IMR-90 (cell line): ENCODE measurements at regions not wholly inside any gene's neighbourhood (a gene's known extent, or its start where the extent isn't known, plus 50 kb on each side); places are given as distances from the start of the nearest gene placed in this dataset.

Experiments
- ATAC-seq: fragments of 200-7000 bp; cut with Tn5 transposase; 2 replicates; pipeline ENCODE4 v1.9.1; 2020; ENCODE audit warnings: low read depth, mild to moderate bottlenecking, moderate library complexity
- BruUV-seq: library from RNA; stranded (reverse); fragments of 400-500 nt; replicated peaks from 2 replicates; lab custom pipeline; 2021; lab: Mats Ljungman, UMichigan
- CTCF ChIA-PET: fragments of 300-600 bp; formaldehyde crosslinking; extraction: SDS; loops from one replicate; lab custom pipeline; 2021; ENCODE audit warnings: antibody characterized with exemption; lab: Yijun Ruan, JAX
- POLR2A ChIA-PET: fragments of 300-600 bp; sonication (Branson Sonifier 250); formaldehyde crosslinking; loops from one replicate; lab custom pipeline; 2022; ENCODE audit warnings: antibody characterized with exemption; ENCODE audit not compliant: unreplicated experiment; lab: Charles Lee
- DNase-seq: peaks from one replicate; pipeline ENCODE4 v3.0.0; 2013
- H2AFZ ChIP-seq: replicated peaks from 2 replicates; pipeline ENCODE3; 2013; ENCODE audit warnings: low read length, mild to moderate bottlenecking; ENCODE audit not compliant: poor library complexity
- H2AK5ac ChIP-seq: 2 replicates; pipeline ENCODE4 v1.6.1; 2013; ENCODE audit warnings: low read depth, low read length, inconsistent platforms
- H2AK9ac ChIP-seq: replicated peaks from 2 replicates; pipeline ENCODE3; 2013; ENCODE audit warnings: mild to moderate bottlenecking, low read depth, low read length, moderate library complexity; ENCODE audit not compliant: poor library complexity
- H2BK120ac ChIP-seq: 2 replicates; pipeline ENCODE4 v1.6.1; 2013; ENCODE audit warnings: low read depth, low read length, inconsistent platforms
- H2BK15ac ChIP-seq: 3 replicates; pipeline ENCODE4 v1.6.1; 2013; ENCODE audit warnings: low read depth, low read length, inconsistent platforms
- H2BK20ac ChIP-seq: 2 replicates; pipeline ENCODE4 v1.6.1; 2013; ENCODE audit warnings: low read depth, mild to moderate bottlenecking, inconsistent platforms, low read length, moderate library complexity
- H2BK5ac ChIP-seq: 2 replicates; pipeline ENCODE4 v1.6.1; 2013; ENCODE audit warnings: mild to moderate bottlenecking, low read depth, low read length, inconsistent platforms; ENCODE audit not compliant: poor library complexity, severe bottlenecking
- H3K14ac ChIP-seq: replicated peaks from 2 replicates; pipeline ENCODE4 v1.6.1; 2013; ENCODE audit warnings: low read depth, low read length, inconsistent platforms
- H3K18ac ChIP-seq: 2 replicates; pipeline ENCODE4 v1.6.1; 2013; ENCODE audit warnings: low read depth, low read length, control low read depth
- H3K23ac ChIP-seq: 2 replicates; pipeline ENCODE4 v1.6.1; 2013; ENCODE audit warnings: low read depth, low read length, inconsistent platforms
- H3K27ac ChIP-seq: 2 replicates; pipeline ENCODE4 v1.5.1; 2013; ENCODE audit warnings: mild to moderate bottlenecking, control low read depth, low read length; ENCODE audit not compliant: insufficient read depth
- H3K27me3 ChIP-seq: 2 replicates; pipeline ENCODE4 v1.6.1; 2013; ENCODE audit warnings: low read length; ENCODE audit not compliant: control insufficient read depth, insufficient read depth
- H3K36me3 ChIP-seq: 2 replicates; pipeline ENCODE4 v1.6.1; 2013; ENCODE audit warnings: low read length, mixed read lengths; ENCODE audit not compliant: control insufficient read depth, insufficient read depth
- H3K4ac ChIP-seq: 2 replicates; pipeline ENCODE4 v1.6.1; 2013; ENCODE audit warnings: low read depth, low read length, inconsistent platforms
- H3K4me1 ChIP-seq: 2 replicates; pipeline ENCODE4 v1.6.1; 2013; ENCODE audit warnings: low read length, mixed read lengths; ENCODE audit not compliant: control insufficient read depth, insufficient read depth
- H3K4me2 ChIP-seq: 2 replicates; pipeline ENCODE4 v1.6.1; 2013; ENCODE audit warnings: low read depth, mild to moderate bottlenecking, control low read depth, low read length, moderate library complexity
- H3K4me3 ChIP-seq: 2 replicates; pipeline ENCODE4 v1.5.1; 2013; ENCODE audit warnings: low read depth, mild to moderate bottlenecking, control low read depth, low read length, moderate library complexity; ENCODE audit not compliant: insufficient read depth
- H3K56ac ChIP-seq: 2 replicates; pipeline ENCODE4 v1.6.1; 2013; ENCODE audit warnings: low read length, inconsistent platforms; ENCODE audit not compliant: insufficient read depth; ENCODE audit errors: extremely low read depth
- H3K79me1 ChIP-seq, 2 experiments: 2 replicates each; pipeline ENCODE4 v1.6.1; 2013; ENCODE audit warnings: low read length in 2 of 2, inconsistent platforms in 1 of 2, low read depth in 1 of 2
- H3K9ac ChIP-seq: 2 replicates; pipeline ENCODE4 v1.6.1; 2013; ENCODE audit warnings: low read depth, low read length, control low read depth
- H3K9me1 ChIP-seq: 2 replicates; pipeline ENCODE4 v1.6.1; 2013; ENCODE audit warnings: low read length, inconsistent platforms; ENCODE audit not compliant: insufficient read depth
- H3K9me3 ChIP-seq: 2 replicates; pipeline ENCODE4 v1.6.1; 2013; ENCODE audit warnings: low read length; ENCODE audit not compliant: control insufficient read depth, insufficient read depth
- H4K20me1 ChIP-seq: 2 replicates; pipeline ENCODE4 v1.6.1; 2013; ENCODE audit warnings: low read length, inconsistent platforms; ENCODE audit not compliant: insufficient read depth
- H4K5ac ChIP-seq: 2 replicates; pipeline ENCODE4 v1.6.1; 2013; ENCODE audit warnings: mild to moderate bottlenecking, low read depth, low read length, control low read depth
- H4K8ac ChIP-seq, 2 experiments: 2 replicates each; pipeline ENCODE4 v1.6.1; 2013; ENCODE audit warnings: low read depth in 2 of 2, low read length in 2 of 2, control low read depth in 1 of 2, inconsistent platforms in 1 of 2
- H4K91ac ChIP-seq: 2 replicates; pipeline ENCODE4 v1.6.1; 2013; ENCODE audit warnings: low read depth, low read length, inconsistent platforms; ENCODE audit not compliant: insufficient read depth
- BHLHE40 ChIP-seq: fragments of 150-350 bp; IDR thresholded peaks from 2 replicates; pipeline ENCODE4 v1.6.1; 2016; ENCODE audit warnings: mild to moderate bottlenecking, low read depth, low read length
- CEBPB ChIP-seq: IDR thresholded peaks from 2 replicates; pipeline ENCODE4 v1.6.1; 2012; ENCODE audit warnings: low read depth, low read length, improper control_type of control experiment
- CHD1 ChIP-seq: IDR thresholded peaks from 2 replicates; pipeline ENCODE4 v1.6.1; 2012; ENCODE audit warnings: low read depth, low read length, improper control_type of control experiment
- FOS ChIP-seq: fragments of 150-350 bp; IDR thresholded peaks from 2 replicates; pipeline ENCODE4 v1.6.1; 2016; ENCODE audit warnings: low read depth, low read length
- MAZ ChIP-seq: IDR thresholded peaks from 2 replicates; pipeline ENCODE4 v1.6.1; 2012; ENCODE audit warnings: low read depth, mild to moderate bottlenecking, low read length, improper control_type of control experiment, moderate library complexity, borderline replicate concordance
- MXI1 ChIP-seq: IDR thresholded peaks from 2 replicates; pipeline ENCODE4 v1.6.1; 2012; ENCODE audit warnings: low read depth, mild to moderate bottlenecking, low read length, moderate library complexity, borderline replicate concordance
- NFE2L2 ChIP-seq: fragments of 150-350 bp; IDR thresholded peaks from 2 replicates; pipeline ENCODE4 v1.6.1; 2016; ENCODE audit warnings: low read depth, mild to moderate bottlenecking, low read length
- POLR2A ChIP-seq: IDR thresholded peaks from 2 replicates; pipeline ENCODE4 v1.6.1; 2012; ENCODE audit warnings: mild to moderate bottlenecking, low read depth, low read length
- RAD21 ChIP-seq: IDR thresholded peaks from 2 replicates; pipeline ENCODE4 v1.6.1; 2012; ENCODE audit warnings: low read length, improper control_type of control experiment
- RCOR1 ChIP-seq: IDR thresholded peaks from 2 replicates; pipeline ENCODE4 v1.6.1; 2012; ENCODE audit warnings: mild to moderate bottlenecking, low read length, improper control_type of control experiment; ENCODE audit not compliant: insufficient replicate concordance
- RFX5 ChIP-seq: IDR thresholded peaks from 2 replicates; pipeline ENCODE4 v1.8.0; 2012; ENCODE audit warnings: low read depth, mild to moderate bottlenecking, low read length, moderate library complexity
- SMC3 ChIP-seq: fragments of 150-350 bp; IDR thresholded peaks from 2 replicates; pipeline ENCODE4 v1.6.1; 2016; ENCODE audit warnings: low read depth, mild to moderate bottlenecking, antibody characterized with exemption, low read length, moderate library complexity
- WGBS, 2 experiments: methylation state at CpG; one replicate each; pipeline versions ENCODE4 v1.1.5 to v1.1.7; 2013; ENCODE audit warnings: missing lambda C conversion rate in 2 of 2; ENCODE audit not compliant: insufficient read length in 1 of 2; ENCODE audit errors: extremely low coverage in 2 of 2; 5-methylcytosine and 5-hydroxymethylcytosine counted together
- dilution Hi-C: fragments of 300-500 bp; cut with HindIII; formaldehyde crosslinking; loops from one replicate; pipeline ENCODE4 v1.14.3; 2018; ENCODE audit warnings: low sequenced_read_pairs; ENCODE audit not compliant: unreplicated experiment
- in situ Hi-C: fragments of 300-500 bp; cut with MboI; formaldehyde crosslinking; loops from 3 replicates; pipeline ENCODE4 v1.14.3; 2019; ENCODE audit warnings: low sequenced_read_pairs, inconsistent platforms, mixed read lengths
- intact Hi-C: fragments of 100-400 bp; cut with micrococcal nuclease; formaldehyde crosslinking; loops from 2 replicates; pipeline ENCODE4 v1.10.0; 2022
- TF ChIP-seq, protein P1 (sequence below): fragments of 150-350 bp; IDR thresholded peaks from 2 replicates; pipeline ENCODE4 v1.6.1; 2017; ENCODE audit warnings: mild to moderate bottlenecking, antibody characterized with exemption, low read length, low read depth
- TF ChIP-seq, protein P2 (sequence below): fragments of 150-350 bp; IDR thresholded peaks from 2 replicates; pipeline ENCODE4 v1.6.1; 2016; ENCODE audit warnings: low read depth, mild to moderate bottlenecking, low read length, moderate library complexity, borderline replicate concordance

- no peaks in the 10 kb centered on the region for H3K4me1 ChIP-seq
- no peak overlapping the region for H4K8ac ChIP-seq
- TF ChIP-seq BHLHE40: no peak
- TF ChIP-seq RCOR1: no peak
- no peak for TF ChIP-seq POLR2A
- no peak for TF ChIP-seq CHD1
- TF ChIP-seq CEBPB: no peak
- TF ChIP-seq MXI1: no peak
- TF ChIP-seq MAZ: no peak
- TF ChIP-seq RFX5: no peak
- no peak for TF ChIP-seq RAD21
- TF ChIP-seq FOS: no peak
- TF ChIP-seq NFE2L2: no peak
- no peak for TF ChIP-seq SMC3
- TF ChIP-seq, protein P1, sequence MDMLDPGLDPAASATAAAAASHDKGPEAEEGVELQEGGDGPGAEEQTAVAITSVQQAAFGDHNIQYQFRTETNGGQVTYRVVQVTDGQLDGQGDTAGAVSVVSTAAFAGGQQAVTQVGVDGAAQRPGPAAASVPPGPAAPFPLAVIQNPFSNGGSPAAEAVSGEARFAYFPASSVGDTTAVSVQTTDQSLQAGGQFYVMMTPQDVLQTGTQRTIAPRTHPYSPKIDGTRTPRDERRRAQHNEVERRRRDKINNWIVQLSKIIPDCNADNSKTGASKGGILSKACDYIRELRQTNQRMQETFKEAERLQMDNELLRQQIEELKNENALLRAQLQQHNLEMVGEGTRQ: no peak
- TF ChIP-seq, protein P2, sequence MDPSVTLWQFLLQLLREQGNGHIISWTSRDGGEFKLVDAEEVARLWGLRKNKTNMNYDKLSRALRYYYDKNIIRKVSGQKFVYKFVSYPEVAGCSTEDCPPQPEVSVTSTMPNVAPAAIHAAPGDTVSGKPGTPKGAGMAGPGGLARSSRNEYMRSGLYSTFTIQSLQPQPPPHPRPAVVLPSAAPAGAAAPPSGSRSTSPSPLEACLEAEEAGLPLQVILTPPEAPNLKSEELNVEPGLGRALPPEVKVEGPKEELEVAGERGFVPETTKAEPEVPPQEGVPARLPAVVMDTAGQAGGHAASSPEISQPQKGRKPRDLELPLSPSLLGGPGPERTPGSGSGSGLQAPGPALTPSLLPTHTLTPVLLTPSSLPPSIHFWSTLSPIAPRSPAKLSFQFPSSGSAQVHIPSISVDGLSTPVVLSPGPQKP: no peak
- BruUV-seq: no TSS peak
- no peaks in the 10 kb centered on the region for H4K20me1 ChIP-seq
- ATAC-seq (no peak), DNase-seq (no peak)
- H3K9ac ChIP-seq: no peak overlapping the region
- H2BK20ac ChIP-seq: no peak overlapping the region
- no peak overlapping the region for H2AK9ac ChIP-seq
- H3K18ac ChIP-seq: no peak overlapping the region
- no peak overlapping the region for H3K56ac ChIP-seq
- H3K27ac ChIP-seq: no peak overlapping the region
- H3K9me3 ChIP-seq: no peaks in the 10 kb centered on the region
- no peak overlapping the region for H2AFZ ChIP-seq
- in situ Hi-C loops: no loop called here
- no peaks in the 10 kb centered on the region for H3K36me3 ChIP-seq
- H2BK5ac ChIP-seq: no peak overlapping the region
- H4K5ac ChIP-seq: no peak overlapping the region
- H2BK15ac ChIP-seq: no peak overlapping the region
- H2BK120ac ChIP-seq: no peak overlapping the region
- H3K4me2 ChIP-seq: no peak overlapping the region
- dilution Hi-C loops: no loop called here
- no peaks in the 10 kb centered on the region for H3K27me3 ChIP-seq
- WGBS, 2 experiments: no CpG with 5 or more reads among the region's 6 CpGs
- H3K9me1 ChIP-seq: no peaks in the 10 kb centered on the region
- H2AK5ac ChIP-seq: no peak overlapping the region
- no peak overlapping the region for H3K4me3 ChIP-seq
- intact Hi-C loops: no loop called here
- H3K23ac ChIP-seq: no peak overlapping the region
- ChIA-PET POLR2A (no interaction called here), CTCF (interaction anchor here (0.6 kb wide), 1 partner anchor 85 kb away, joined by 3 read pairs; no protein-coding TSS in a partner anchor)
- H3K4ac ChIP-seq: no peak overlapping the region
- no peaks in the 10 kb centered on the region for H3K79me1 ChIP-seq
- H4K91ac ChIP-seq: no peak overlapping the region
- no peak overlapping the region for H3K14ac ChIP-seq
Measured at GRCh38 chr6:104522533-104522932, 337.2 kb downstream of the HACE1 start.
